Hematopoietic multipotent progenitor cell (in vitro differentiated cells): ENCODE measurements at regions not wholly inside any gene's neighbourhood (a gene's known extent, or its start where the extent isn't known, plus 50 kb on each side); places are given as distances from the start of the nearest gene placed in this dataset.
"Not testable (repeated sequence)": the region's sequence is repeated elsewhere in the genome, so short reads cannot be mapped to it uniquely, and the experiment has no call there.

ENCODE experiments used
- DNase-seq, 3 donors: peaks; one replicate each; pipeline ENCODE4 v3.0.0-alpha.2; 2011 to 2015; ENCODE audit warnings: low read depth in 2 of 3, low spot score in 2 of 3

DNA sequence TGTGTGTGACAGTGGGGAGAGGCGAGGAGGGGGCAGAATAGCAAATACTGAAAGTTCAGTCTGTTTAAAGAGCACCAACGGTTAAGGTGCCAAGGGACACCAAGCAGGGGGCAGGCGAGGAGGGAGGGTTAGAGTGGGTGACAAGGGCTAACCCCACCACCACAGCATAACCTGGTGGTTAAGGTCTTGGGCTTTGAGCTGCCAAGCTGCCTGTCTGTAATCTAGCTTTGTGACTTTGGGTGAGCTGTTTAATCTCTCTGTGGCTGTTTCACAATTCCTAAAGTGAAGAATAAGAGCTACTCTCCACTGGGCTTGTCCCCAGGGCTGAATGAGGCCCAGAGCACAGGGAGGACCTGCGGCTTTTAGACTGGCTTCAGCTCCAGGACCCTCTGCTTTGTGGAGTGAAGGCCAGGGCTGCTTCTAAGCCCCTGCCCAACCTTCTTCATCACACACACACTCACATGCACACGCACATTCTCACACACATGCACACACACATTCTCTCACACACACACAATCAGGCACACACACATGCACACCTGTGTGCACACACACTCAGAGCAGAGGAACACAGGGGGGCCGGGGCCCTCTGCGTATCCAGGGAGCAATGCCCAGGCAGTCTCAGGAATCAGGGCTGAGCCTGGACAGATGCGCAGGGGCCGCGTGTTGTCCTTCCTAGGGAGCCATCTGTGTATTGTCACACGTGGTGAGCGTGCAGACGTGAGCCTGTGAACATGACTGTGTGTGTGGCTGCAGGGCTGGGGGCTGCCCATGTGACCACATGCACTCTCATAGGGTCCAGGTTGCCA lies 101.6 kb upstream of the TARDBP start:
- DNase-seq = no peak

- DNase-seq = no peak
Measured at GRCh38 chr1:10911490-10912166, 100.8 kb upstream of the TARDBP start.

GRCh38 chr1:10912441-10912840 lies 100.0 kb upstream of the TARDBP start:
- no peak for DNase-seq

GRCh38 chr1:10914056-10914455 lies 98.4 kb upstream of the TARDBP start:
- no peak for DNase-seq

- DNase-seq = no peak
Measured at GRCh38 chr1:10915594-10915993, 96.9 kb upstream of the TARDBP start.

DNA sequence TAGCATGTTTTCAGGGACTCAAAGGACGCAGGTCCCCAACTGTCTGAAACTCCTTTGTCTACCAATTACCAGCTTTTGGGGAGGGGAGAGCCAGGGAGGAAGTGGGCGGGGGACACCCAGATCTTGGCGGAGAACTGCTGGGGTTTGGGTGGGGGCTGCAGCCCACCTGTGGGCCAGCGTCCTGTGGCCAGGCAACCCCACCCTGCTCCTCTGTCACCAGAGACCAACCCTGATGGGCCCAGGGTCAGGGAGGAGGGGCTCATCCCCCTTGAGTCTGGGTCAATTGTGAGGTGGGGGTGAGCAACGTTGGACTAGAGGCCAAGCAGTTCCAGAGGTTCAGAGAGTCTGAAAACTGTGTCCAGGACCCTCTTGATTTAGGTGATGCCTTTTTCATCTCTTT lies 96.1 kb upstream of the TARDBP start:
- DNase-seq = no peak

GRCh38 chr1:10916991-10917390 lies 95.5 kb upstream of the TARDBP start:
- no peak for DNase-seq

DNA sequence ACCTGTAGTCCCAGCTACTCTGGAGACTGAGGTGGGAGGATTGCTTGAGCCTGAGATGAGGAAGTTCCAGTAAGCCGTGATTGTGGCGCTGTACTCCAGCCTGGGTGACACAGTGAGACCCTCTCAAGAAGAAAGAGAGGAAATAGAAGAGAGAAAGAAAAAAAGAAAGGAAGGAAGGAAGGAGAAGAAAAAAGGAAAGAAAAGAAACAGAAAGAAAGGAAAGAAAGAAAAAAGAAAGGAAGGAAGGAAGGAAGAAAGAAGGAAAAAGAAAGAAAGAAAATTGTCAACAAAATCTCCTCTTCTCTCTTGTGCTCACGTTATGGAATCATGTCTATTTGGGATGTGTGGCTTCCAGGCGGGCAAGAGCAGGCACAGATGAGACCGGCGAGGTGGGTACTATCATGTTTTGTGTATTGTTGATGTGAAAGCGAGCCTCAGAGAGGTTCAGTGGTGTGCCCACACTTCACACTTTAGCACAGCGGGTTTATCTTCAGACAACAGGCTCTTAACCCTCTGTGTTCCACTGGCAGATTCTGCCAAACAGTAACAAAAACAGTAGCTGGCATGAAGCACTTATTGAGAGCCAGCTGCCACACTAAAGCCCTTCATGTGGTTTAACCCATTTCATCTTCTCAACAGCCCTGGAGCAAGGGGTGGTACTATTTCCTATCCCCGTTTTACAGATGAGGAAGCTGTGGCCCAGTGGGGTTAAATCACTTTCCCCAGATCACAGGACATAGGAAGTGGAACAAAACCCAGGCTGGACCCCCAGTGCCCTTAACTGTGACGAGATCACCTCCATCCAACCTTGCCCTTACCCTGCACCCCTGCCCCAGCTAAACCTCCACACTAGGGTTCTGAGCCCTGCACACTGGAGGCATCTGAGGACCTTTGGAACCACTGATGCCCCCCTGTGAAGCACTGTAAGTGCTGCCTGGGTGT lies 94.7 kb upstream of the TARDBP start:
- DNase-seq = peak in 1 of 3 donors; percentile 40

DNA sequence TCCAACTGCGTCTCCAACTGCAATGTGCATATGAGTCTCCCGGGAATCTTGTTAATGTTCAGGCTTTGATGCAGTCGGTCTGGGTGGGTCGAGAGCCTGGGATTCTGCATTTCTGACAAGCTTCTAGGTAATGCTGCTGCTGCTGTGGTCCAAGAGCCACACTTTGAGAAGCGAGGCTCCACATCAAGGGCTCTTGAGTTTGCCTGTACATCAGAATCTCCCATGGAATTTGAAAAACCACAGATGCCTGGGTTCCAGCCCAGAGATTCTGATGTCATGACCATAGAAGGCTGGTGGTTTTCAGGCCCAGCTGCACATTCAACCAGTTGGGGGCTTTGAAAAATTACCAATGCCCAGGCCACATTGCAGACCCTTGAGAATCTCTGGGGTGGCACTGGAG lies 93.9 kb upstream of the TARDBP start:
- DNase-seq = no peak

DNA sequence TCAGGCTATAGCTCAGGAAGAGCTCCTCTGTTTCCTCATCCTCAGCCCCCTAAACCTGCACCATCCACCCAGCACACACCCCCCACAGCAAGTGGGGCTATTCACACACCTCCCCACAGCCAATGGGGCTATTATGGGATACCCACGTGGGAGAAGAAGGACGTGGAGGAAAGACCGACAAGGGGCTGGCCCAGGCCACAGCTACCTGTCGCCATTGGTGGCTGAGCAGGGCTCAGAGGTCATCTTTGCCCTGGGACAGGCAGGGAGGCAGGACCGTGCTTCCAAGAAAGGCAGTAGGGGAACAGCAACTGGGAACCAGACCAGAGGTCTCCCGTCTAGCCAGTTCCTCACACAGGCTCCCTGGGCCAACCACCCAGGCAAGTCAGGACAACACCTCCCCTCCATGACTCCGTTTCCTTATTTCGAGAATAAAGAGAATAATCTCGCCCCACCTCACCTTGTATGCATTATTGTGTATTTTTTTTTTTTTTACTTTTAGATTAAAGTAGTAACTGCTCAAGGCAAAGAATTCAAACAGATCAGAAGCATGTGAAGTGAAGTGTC lies 92.3 kb upstream of the TARDBP start:
- DNase-seq = no peak

DNA sequence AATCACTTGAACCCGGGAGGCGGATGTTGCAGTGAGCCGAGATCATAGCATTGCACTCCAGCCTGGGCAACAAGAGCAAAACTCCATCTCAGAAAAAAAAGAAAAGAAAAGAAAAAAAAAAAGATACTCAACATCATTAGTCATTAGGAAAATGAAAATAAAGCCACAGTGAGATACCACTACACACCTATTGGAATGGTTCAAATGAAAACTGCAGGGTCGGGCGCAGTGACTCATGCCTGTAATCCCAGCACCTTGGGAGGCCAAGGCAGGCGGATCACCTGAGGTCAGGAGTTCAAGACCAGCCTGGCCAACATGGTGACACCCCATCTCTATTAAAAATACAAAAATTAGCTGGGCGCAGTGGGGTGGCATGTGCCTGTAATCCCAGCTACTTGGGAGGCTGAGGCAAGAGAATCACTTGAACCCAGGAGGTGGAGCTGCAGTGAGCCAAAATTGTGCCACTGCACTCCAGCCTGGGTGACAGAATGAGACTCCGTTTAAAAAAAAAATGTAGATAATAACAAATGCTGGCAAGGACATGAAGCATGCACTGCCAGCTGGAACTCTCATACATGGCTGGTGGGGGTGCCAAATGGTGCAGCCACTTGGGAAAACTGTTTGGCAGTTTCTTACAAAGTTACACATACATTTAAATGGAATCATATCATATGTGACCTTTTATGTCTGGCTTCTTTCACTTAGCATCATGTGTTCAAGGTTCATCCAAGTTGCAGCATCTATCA lies 90.0 kb upstream of the TARDBP start:
- DNase-seq = not testable (repeated sequence)

DNA sequence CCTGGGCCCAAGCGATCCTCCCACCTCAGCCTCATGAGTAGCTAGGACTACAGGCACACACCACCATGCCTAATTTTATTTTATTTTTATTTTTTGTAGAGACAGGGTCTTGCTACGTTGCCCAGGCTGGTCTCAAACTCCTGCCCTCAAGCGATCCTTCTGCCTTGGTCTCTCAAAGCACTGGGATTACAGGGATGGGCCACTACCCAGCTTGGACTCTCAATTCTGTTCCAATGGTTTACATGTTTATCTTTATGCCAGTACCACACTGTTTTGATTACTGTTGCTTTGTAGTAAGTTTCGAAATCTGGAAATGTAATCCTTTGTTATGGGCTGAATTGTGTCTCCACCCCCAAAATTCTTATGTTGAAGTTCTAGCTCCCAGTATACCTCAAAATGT lies 88.4 kb upstream of the TARDBP start:
- no peak for DNase-seq

- no peak for DNase-seq
Measured at GRCh38 chr1:10928654-10929053, 83.8 kb upstream of the TARDBP start.

GRCh38 chr1:10932088-10932487 lies 80.4 kb upstream of the TARDBP start:
- DNase-seq = peak in 2 of 3 donors; percentile 48 to 91

GRCh38 chr1:10934150-10934818 lies 78.2 kb upstream of the TARDBP start:
- no peak for DNase-seq

GRCh38 chr1:10935246-10935645 lies 77.2 kb upstream of the TARDBP start:
- no peak for DNase-seq

GRCh38 chr1:10935724-10936123 lies 76.7 kb upstream of the TARDBP start:
- DNase-seq = no peak

DNA sequence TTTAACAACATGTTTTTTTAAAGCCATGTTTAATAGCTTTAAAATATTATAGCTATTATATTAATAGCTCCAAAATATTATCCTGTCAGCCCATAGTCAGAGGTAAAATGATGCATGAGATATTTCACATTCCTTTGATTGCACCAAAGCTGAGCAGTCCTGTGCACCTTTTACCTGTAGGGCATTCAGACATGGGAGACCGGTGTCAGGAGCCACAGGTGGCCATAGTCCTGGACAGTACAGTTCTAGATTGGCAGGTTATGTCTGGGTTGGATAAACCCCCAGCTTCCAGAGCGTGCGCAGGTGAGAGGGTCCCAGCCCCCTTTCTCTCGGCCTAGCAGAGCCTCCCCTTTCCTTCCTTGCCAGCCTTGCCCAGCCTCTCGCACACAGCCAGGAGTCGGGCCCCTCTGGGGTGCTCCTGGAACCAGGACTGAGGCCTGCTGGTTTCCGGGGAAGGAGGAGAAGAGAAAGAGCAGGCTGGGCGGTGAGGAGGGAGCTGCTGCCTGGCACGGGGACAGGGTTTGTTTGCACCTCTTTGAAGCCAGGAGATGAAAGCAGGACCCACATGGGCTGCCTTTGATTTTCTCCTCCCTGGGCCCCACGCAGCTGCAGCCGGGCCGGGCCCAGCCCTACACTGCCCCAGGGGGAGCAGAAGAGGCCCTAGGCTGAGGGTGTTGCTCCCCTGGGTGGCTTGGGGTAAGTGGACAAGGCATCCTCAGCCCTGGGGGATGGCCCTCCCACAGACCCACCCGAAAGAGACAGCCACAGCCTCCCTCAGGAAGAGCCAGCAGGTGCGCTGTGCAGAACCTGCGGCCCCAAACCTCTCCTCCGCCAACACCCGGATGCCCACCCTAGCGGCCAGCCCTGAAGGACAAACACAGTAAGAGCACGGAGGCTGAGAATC lies 75.2 kb upstream of the TARDBP start:
- DNase-seq = no peak
